ENCODE measurements at regions not wholly inside any gene's neighbourhood (a gene's known extent, or its start where the extent isn't known, plus 50 kb on each side); places are given as distances from the start of the nearest gene placed in this dataset.

- Histone ChIP-seq H3K36me3 (ENCODE audit: control insufficient read depth in 2 of 2, insufficient read depth in 2 of 2, low read length in 2 of 2) (no peaks in the 10 kb centered on the region), H3K9ac (ENCODE audit: low read length in 2 of 2) (no peak overlapping the region), H3K27me3 (ENCODE audit: control insufficient read depth in 1 of 2, insufficient read depth in 2 of 2, low read length in 2 of 2) (peaks cover 2 to 3% of the 10 kb centered on the region in 2 donors), H3K4me1 (ENCODE audit: control insufficient read depth, insufficient read depth, low read length) (no peaks in the 10 kb centered on the region), H3K27ac (ENCODE audit: low read length) (no peak overlapping the region), H3K9me3 (ENCODE audit: control insufficient read depth in 2 of 2, low read length in 2 of 2) (no peaks in the 10 kb centered on the region), H3K4me3 (ENCODE audit: low read length in 2 of 2) (no peak overlapping the region)
Observed at GRCh38 chr15:69941706-69942495, 155.8 kb downstream of the TLE3 start.

GRCh38 chr15:69943637-69944036 lies 154.1 kb downstream of the TLE3 start:
- Histone ChIP-seq H3K36me3 (ENCODE audit: control insufficient read depth in 2 of 2, insufficient read depth in 2 of 2, low read length in 2 of 2) (no peaks in the 10 kb centered on the region), H3K27ac (ENCODE audit: low read length) (no peak overlapping the region), H3K9me3 (ENCODE audit: control insufficient read depth in 2 of 2, low read length in 2 of 2) (no peaks in the 10 kb centered on the region), H3K4me3 (ENCODE audit: low read length in 2 of 2) (no peak overlapping the region), H3K4me1 (ENCODE audit: control insufficient read depth, insufficient read depth, low read length) (no peaks in the 10 kb centered on the region), H3K27me3 (ENCODE audit: control insufficient read depth in 1 of 2, insufficient read depth in 2 of 2, low read length in 2 of 2) (peaks cover 2 to 6% of the 10 kb centered on the region in 2 donors), H3K9ac (ENCODE audit: low read length in 2 of 2) (no peak overlapping the region)

GRCh38 chr15:69945729-69946128 lies 152.0 kb downstream of the TLE3 start:
- no peak overlapping the region for H3K9ac ChIP-seq (ENCODE audit: low read length in 2 of 2)
- no peak overlapping the region for H3K4me3 ChIP-seq (ENCODE audit: low read length in 2 of 2)
- H3K27me3 ChIP-seq (ENCODE audit: control insufficient read depth in 1 of 2, insufficient read depth in 2 of 2, low read length in 2 of 2) = peaks cover 2 to 6% of the 10 kb centered on the region in 2 donors
- H3K9me3 ChIP-seq (ENCODE audit: control insufficient read depth in 2 of 2, low read length in 2 of 2) = no peaks in the 10 kb centered on the region
- no peaks in the 10 kb centered on the region for H3K4me1 ChIP-seq (ENCODE audit: control insufficient read depth, insufficient read depth, low read length)
- no peaks in the 10 kb centered on the region for H3K36me3 ChIP-seq (ENCODE audit: control insufficient read depth in 2 of 2, insufficient read depth in 2 of 2, low read length in 2 of 2)
- H3K27ac ChIP-seq (ENCODE audit: low read length) = no peak overlapping the region

- no peak overlapping the region for H3K27ac ChIP-seq (ENCODE audit: low read length)
- no peak overlapping the region for H3K9ac ChIP-seq (ENCODE audit: low read length in 2 of 2)
- H3K4me3 ChIP-seq (ENCODE audit: low read length in 2 of 2) = no peak overlapping the region
- H3K9me3 ChIP-seq (ENCODE audit: control insufficient read depth in 2 of 2, low read length in 2 of 2) = no peaks in the 10 kb centered on the region
- H3K36me3 ChIP-seq (ENCODE audit: control insufficient read depth in 2 of 2, insufficient read depth in 2 of 2, low read length in 2 of 2) = no peaks in the 10 kb centered on the region
- H3K27me3 ChIP-seq (ENCODE audit: control insufficient read depth in 1 of 2, insufficient read depth in 2 of 2, low read length in 2 of 2) = peaks cover 2 to 6% of the 10 kb centered on the region in 2 donors
- H3K4me1 ChIP-seq (ENCODE audit: control insufficient read depth, insufficient read depth, low read length) = no peaks in the 10 kb centered on the region
Observed at GRCh38 chr15:69946870-69947269, 150.8 kb downstream of the TLE3 start.

- Histone ChIP-seq H3K36me3 (ENCODE audit: control insufficient read depth in 2 of 2, insufficient read depth in 2 of 2, low read length in 2 of 2) (no peaks in the 10 kb centered on the region), H3K9me3 (ENCODE audit: control insufficient read depth in 2 of 2, low read length in 2 of 2) (no peaks in the 10 kb centered on the region), H3K27ac (ENCODE audit: low read length) (no peak overlapping the region)
Observed at GRCh38 chr15:69947394-69947793, 150.3 kb downstream of the TLE3 start.

GRCh38 chr15:69949485-69949884 lies 148.2 kb downstream of the TLE3 start:
- no peak overlapping the region for H3K9ac ChIP-seq (ENCODE audit: low read length in 2 of 2)
- H3K27me3 ChIP-seq (ENCODE audit: control insufficient read depth in 1 of 2, insufficient read depth in 2 of 2, low read length in 2 of 2) = peaks cover 2 to 3% of the 10 kb centered on the region in 2 donors
- no peaks in the 10 kb centered on the region for H3K9me3 ChIP-seq (ENCODE audit: control insufficient read depth in 2 of 2, low read length in 2 of 2)

More at GRCh38 chr15:69947394-69947793, 150.3 kb downstream of the TLE3 start:
- no peak overlapping the region for H3K4me3 ChIP-seq (ENCODE audit: low read length in 2 of 2)
- H3K4me1 ChIP-seq (ENCODE audit: control insufficient read depth, insufficient read depth, low read length) = no peaks in the 10 kb centered on the region
- no peak overlapping the region for H3K9ac ChIP-seq (ENCODE audit: low read length in 2 of 2)
- peaks cover 2 to 3% of the 10 kb centered on the region in 2 donors for H3K27me3 ChIP-seq (ENCODE audit: control insufficient read depth in 1 of 2, insufficient read depth in 2 of 2, low read length in 2 of 2)

GRCh38 chr15:69951256-69951897 lies 146.3 kb downstream of the TLE3 start:
- Histone ChIP-seq H3K4me3 (ENCODE audit: low read length in 2 of 2) (no peak overlapping the region), H3K9me3 (ENCODE audit: control insufficient read depth in 2 of 2, low read length in 2 of 2) (no peaks in the 10 kb centered on the region), H3K27ac (ENCODE audit: low read length) (no peak overlapping the region), H3K4me1 (ENCODE audit: control insufficient read depth, insufficient read depth, low read length) (no peaks in the 10 kb centered on the region), H3K36me3 (ENCODE audit: control insufficient read depth in 2 of 2, insufficient read depth in 2 of 2, low read length in 2 of 2) (no peaks in the 10 kb centered on the region), H3K27me3 (ENCODE audit: control insufficient read depth in 1 of 2, insufficient read depth in 2 of 2, low read length in 2 of 2) (peaks cover 0 to 6% of the 10 kb centered on the region in 2 donors), H3K9ac (ENCODE audit: low read length in 2 of 2) (no peak overlapping the region)

More at GRCh38 chr15:69949485-69949884, 148.2 kb downstream of the TLE3 start:
- Histone ChIP-seq H3K27ac (ENCODE audit: low read length) (no peak overlapping the region), H3K36me3 (ENCODE audit: control insufficient read depth in 2 of 2, insufficient read depth in 2 of 2, low read length in 2 of 2) (no peaks in the 10 kb centered on the region), H3K4me3 (ENCODE audit: low read length in 2 of 2) (no peak overlapping the region), H3K4me1 (ENCODE audit: control insufficient read depth, insufficient read depth, low read length) (no peaks in the 10 kb centered on the region)

- Histone ChIP-seq H3K4me3 (ENCODE audit: low read length in 2 of 2) (no peak overlapping the region), H3K27me3 (ENCODE audit: control insufficient read depth in 1 of 2, insufficient read depth in 2 of 2, low read length in 2 of 2) (peaks cover 0 to 6% of the 10 kb centered on the region in 2 donors), H3K27ac (ENCODE audit: low read length) (no peak overlapping the region), H3K9ac (ENCODE audit: low read length in 2 of 2) (no peak overlapping the region), H3K4me1 (ENCODE audit: control insufficient read depth, insufficient read depth, low read length) (no peaks in the 10 kb centered on the region), H3K9me3 (ENCODE audit: control insufficient read depth in 2 of 2, low read length in 2 of 2) (no peaks in the 10 kb centered on the region), H3K36me3 (ENCODE audit: control insufficient read depth in 2 of 2, insufficient read depth in 2 of 2, low read length in 2 of 2) (no peaks in the 10 kb centered on the region)
Observed at GRCh38 chr15:69951898-69952555, 145.7 kb downstream of the TLE3 start.

GRCh38 chr15:69953051-69953450 lies 144.7 kb downstream of the TLE3 start:
- no peak overlapping the region for H3K4me3 ChIP-seq (ENCODE audit: low read length in 2 of 2)
- no peaks in the 10 kb centered on the region for H3K36me3 ChIP-seq (ENCODE audit: control insufficient read depth in 2 of 2, insufficient read depth in 2 of 2, low read length in 2 of 2)
- no peaks in the 10 kb centered on the region for H3K4me1 ChIP-seq (ENCODE audit: control insufficient read depth, insufficient read depth, low read length)
- peaks cover 0 to 3% of the 10 kb centered on the region in 2 donors for H3K27me3 ChIP-seq (ENCODE audit: control insufficient read depth in 1 of 2, insufficient read depth in 2 of 2, low read length in 2 of 2)
- H3K9ac ChIP-seq (ENCODE audit: low read length in 2 of 2) = no peak overlapping the region
- H3K27ac ChIP-seq (ENCODE audit: low read length) = no peak overlapping the region
- no peaks in the 10 kb centered on the region for H3K9me3 ChIP-seq (ENCODE audit: control insufficient read depth in 2 of 2, low read length in 2 of 2)

- Histone ChIP-seq H3K27me3 (ENCODE audit: control insufficient read depth in 1 of 2, insufficient read depth in 2 of 2, low read length in 2 of 2) (peaks cover 0 to 3% of the 10 kb centered on the region in 2 donors), H3K27ac (ENCODE audit: low read length) (no peak overlapping the region), H3K4me1 (ENCODE audit: control insufficient read depth, insufficient read depth, low read length) (no peaks in the 10 kb centered on the region), H3K9ac (ENCODE audit: low read length in 2 of 2) (no peak overlapping the region), H3K4me3 (ENCODE audit: low read length in 2 of 2) (no peak overlapping the region), H3K36me3 (ENCODE audit: control insufficient read depth in 2 of 2, insufficient read depth in 2 of 2, low read length in 2 of 2) (no peaks in the 10 kb centered on the region), H3K9me3 (ENCODE audit: control insufficient read depth in 2 of 2, low read length in 2 of 2) (no peaks in the 10 kb centered on the region)
Observed at GRCh38 chr15:69953816-69954215, 143.9 kb downstream of the TLE3 start.

Data from stomach smooth muscle (tissue), 2 donors.